Upper lobe of right lung (tissue), 1 donor: ENCODE measurements at regions not wholly inside any gene's neighbourhood (a gene's known extent, or its start where the extent isn't known, plus 50 kb on each side); places are given as distances from the start of the nearest gene placed in this dataset.

Source experiments
- ATAC-seq: fragments of 200-7000 bp; cut with Tn5 transposase; one replicate; pipeline ENCODE4 v1.9.1; 2020; ENCODE audit warnings: mild to moderate bottlenecking, moderate library complexity
- DNase-seq: peaks from one replicate; pipeline ENCODE4 v3.0.0-alpha.2; 2020
- H3K27ac ChIP-seq: fragments of 200-600 bp; one replicate; pipeline ENCODE4 v1.8.0; 2022
- H3K27me3 ChIP-seq: fragments of 200-600 bp; one replicate; pipeline ENCODE4 v1.8.0; 2022; ENCODE audit warnings: mild to moderate bottlenecking
- H3K36me3 ChIP-seq: fragments of 200-600 bp; one replicate; pipeline ENCODE4 v1.8.0; 2022
- H3K4me1 ChIP-seq: fragments of 200-600 bp; one replicate; pipeline ENCODE4 v1.8.0; 2022
- H3K4me3 ChIP-seq: fragments of 200-600 bp; one replicate; pipeline ENCODE4 v1.8.0; 2022; ENCODE audit warnings: mild to moderate bottlenecking
- H3K9me3 ChIP-seq: fragments of 200-600 bp; one replicate; pipeline ENCODE4 v1.8.0; 2022
- intact Hi-C: fragments of 100-400 bp; cut with DNase I; formaldehyde crosslinking; loops from one replicate; pipeline ENCODE4 v1.11.0; 2022
- TF ChIP-seq, protein P1 (sequence below): fragments of 200-600 bp; IDR thresholded peaks from one replicate; pipeline ENCODE4 v1.8.0; 2022; ENCODE audit warnings: antibody characterized with exemption
- donor health status: DM: no; HTN: yes; CAD: no; lungs with severe emphysema.

- Histone ChIP-seq H3K36me3 (no peaks in the 10 kb centered on the region), H3K27ac (no peak overlapping the region), H3K4me1 (no peaks in the 10 kb centered on the region), H3K9me3 (no peaks in the 10 kb centered on the region), H3K4me3 (no peak overlapping the region), H3K27me3 (no peaks in the 10 kb centered on the region)
- TF ChIP-seq, protein P1, sequence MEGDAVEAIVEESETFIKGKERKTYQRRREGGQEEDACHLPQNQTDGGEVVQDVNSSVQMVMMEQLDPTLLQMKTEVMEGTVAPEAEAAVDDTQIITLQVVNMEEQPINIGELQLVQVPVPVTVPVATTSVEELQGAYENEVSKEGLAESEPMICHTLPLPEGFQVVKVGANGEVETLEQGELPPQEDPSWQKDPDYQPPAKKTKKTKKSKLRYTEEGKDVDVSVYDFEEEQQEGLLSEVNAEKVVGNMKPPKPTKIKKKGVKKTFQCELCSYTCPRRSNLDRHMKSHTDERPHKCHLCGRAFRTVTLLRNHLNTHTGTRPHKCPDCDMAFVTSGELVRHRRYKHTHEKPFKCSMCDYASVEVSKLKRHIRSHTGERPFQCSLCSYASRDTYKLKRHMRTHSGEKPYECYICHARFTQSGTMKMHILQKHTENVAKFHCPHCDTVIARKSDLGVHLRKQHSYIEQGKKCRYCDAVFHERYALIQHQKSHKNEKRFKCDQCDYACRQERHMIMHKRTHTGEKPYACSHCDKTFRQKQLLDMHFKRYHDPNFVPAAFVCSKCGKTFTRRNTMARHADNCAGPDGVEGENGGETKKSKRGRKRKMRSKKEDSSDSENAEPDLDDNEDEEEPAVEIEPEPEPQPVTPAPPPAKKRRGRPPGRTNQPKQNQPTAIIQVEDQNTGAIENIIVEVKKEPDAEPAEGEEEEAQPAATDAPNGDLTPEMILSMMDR: no peak
- DNase-seq: no peak
- ATAC-seq: no peak
- intact Hi-C loops: no loop called here
These were observed 166.2 kb downstream of the ATP6V1G3 start for GRCh38 chr1:198374288-198374687.

DNA sequence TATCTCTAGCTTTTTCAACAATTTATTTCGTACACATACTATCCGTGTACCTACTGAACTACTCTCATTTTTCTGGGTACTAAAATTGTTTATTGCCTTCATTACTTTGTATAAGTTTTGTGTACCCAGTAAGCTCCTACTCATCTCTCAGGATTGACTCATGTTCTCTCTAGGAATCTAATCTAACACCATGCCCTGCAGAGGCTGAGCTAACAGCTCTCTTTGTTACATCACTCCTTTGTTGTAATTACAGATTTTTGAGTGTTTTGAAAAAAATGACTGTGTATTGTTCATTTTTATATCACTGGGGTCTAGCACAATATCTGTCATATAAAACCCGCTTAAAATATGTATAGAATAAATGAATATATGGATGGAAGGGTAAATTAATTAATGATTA, 167.1 kb downstream of the ATP6V1G3 start:
- Histone ChIP-seq H3K4me3 (no peak overlapping the region), H3K27me3 (no peaks in the 10 kb centered on the region), H3K4me1 (no peaks in the 10 kb centered on the region), H3K9me3 (no peaks in the 10 kb centered on the region), H3K27ac (no peak overlapping the region), H3K36me3 (no peaks in the 10 kb centered on the region)
- TF ChIP-seq, protein P1: no peak
- intact Hi-C loops: no loop called here
- DNase-seq (no peak), ATAC-seq (no peak)
